H1 (cell line): ENCODE measurements at regions not wholly inside any gene's neighbourhood (a gene's known extent, or its start where the extent isn't known, plus 50 kb on each side); places are given as distances from the start of the nearest gene placed in this dataset.

Source experiments
- CTCF ChIA-PET: fragments of 300-600 bp; sonication (Branson Sonifier 250); formaldehyde crosslinking; loops from one replicate; lab custom pipeline; 2021; ENCODE audit not compliant: partially characterized antibody; lab: Charles Lee
- POLR2A ChIA-PET: fragments of 300-600 bp; sonication (Branson Sonifier 250); formaldehyde crosslinking; loops from one replicate; lab custom pipeline; 2021; ENCODE audit warnings: inconsistent platforms; ENCODE audit not compliant: partially characterized antibody; lab: Charles Lee
- DNase-seq, 2 experiments: peaks; one replicate each; pipeline versions ENCODE4 v3.0.0 to v3.0.0-alpha.2; 2010 to 2022; ENCODE audit warnings: low spot score in 2 of 2, low read depth in 1 of 2, mixed read lengths in 1 of 2
- FAIRE-seq: peaks from 2 replicates; lab custom pipeline; 2011; peaks lifted over from hg19 to GRCh38; lab: Jason Lieb, UNC
- H2AFZ ChIP-seq: 2 replicates; pipeline ENCODE4 v1.8.1; 2012; ENCODE audit warnings: low read length, inconsistent platforms
- H2AK5ac ChIP-seq: 2 replicates; pipeline ENCODE4 v1.6.1; 2013; ENCODE audit warnings: low read depth, low read length
- H2BK120ac ChIP-seq: replicated peaks from 2 replicates; pipeline ENCODE3; 2013; ENCODE audit warnings: low read depth, low read length, inconsistent platforms
- H2BK12ac ChIP-seq: 2 replicates; pipeline ENCODE4 v1.6.1; 2013; ENCODE audit warnings: low read depth, low read length
- H2BK15ac ChIP-seq: 2 replicates; pipeline ENCODE4 v1.6.1; 2013; ENCODE audit warnings: low read length
- H2BK20ac ChIP-seq: 2 replicates; pipeline ENCODE4 v1.6.1; 2013; ENCODE audit warnings: low read length
- H2BK5ac ChIP-seq: 2 replicates; pipeline ENCODE4 v1.6.1; 2013; ENCODE audit warnings: low read depth, low read length
- H3K14ac ChIP-seq: 2 replicates; pipeline ENCODE4 v1.6.1; 2013; ENCODE audit warnings: inconsistent platforms; ENCODE audit not compliant: insufficient read length
- H3K18ac ChIP-seq: 2 replicates; pipeline ENCODE4 v1.6.1; 2013; ENCODE audit warnings: low read length; ENCODE audit errors: extremely low read depth
- H3K23ac ChIP-seq: 2 replicates; pipeline ENCODE4 v1.6.1; 2013; ENCODE audit warnings: inconsistent platforms; ENCODE audit not compliant: insufficient read length
- H3K23me2 ChIP-seq: 2 replicates; pipeline ENCODE4 v1.6.1; 2013; ENCODE audit warnings: low read depth, low read length
- H3K27ac ChIP-seq: 2 replicates; pipeline ENCODE4 v1.6.1; 2011; ENCODE audit warnings: low read depth, low read length, inconsistent platforms
- H3K27me3 ChIP-seq, 4 experiments: replicated peaks in 1 of 4; 1 replicate in 1 of 4; 2 replicates in 3 of 4; pipeline versions ENCODE4 v1.6.1 to v1.8.1; 2011 to 2013; ENCODE audit warnings: low read length in 3 of 4, mild to moderate bottlenecking in 3 of 4, inconsistent platforms in 2 of 4, mixed read lengths in 2 of 4, moderate library complexity in 1 of 4; ENCODE audit not compliant: control insufficient read depth in 3 of 4, insufficient read depth in 3 of 4; ENCODE audit errors: extremely low read depth in 1 of 4
- H3K36me3 ChIP-seq, 4 experiments: 2 replicates each; pipeline versions ENCODE4 v1.6.1 to v1.8.1; 2011 to 2013; ENCODE audit warnings: mild to moderate bottlenecking in 4 of 4, low read length in 3 of 4, moderate library complexity in 2 of 4, control low read depth in 1 of 4, inconsistent platforms in 1 of 4; ENCODE audit not compliant: insufficient read depth in 4 of 4, control insufficient read depth in 2 of 4
- H3K4ac ChIP-seq: replicated peaks from 2 replicates; pipeline ENCODE3; 2013; ENCODE audit warnings: low read length, low read depth, mixed read lengths, inconsistent platforms; ENCODE audit not compliant: insufficient read length
- H3K4me1 ChIP-seq, 4 experiments: replicated peaks in 1 of 4; 1 replicate in 1 of 4; 2 replicates in 3 of 4; pipeline versions ENCODE4 v1.6.1 to v1.8.1; 2011 to 2013; ENCODE audit warnings: low read length in 3 of 4, inconsistent platforms in 2 of 4, mixed read lengths in 1 of 4; ENCODE audit not compliant: insufficient read depth in 4 of 4, control insufficient read depth in 3 of 4
- H3K4me2 ChIP-seq, 2 experiments: 2 replicates each; pipeline versions ENCODE4 v1.6.1 to v1.8.1; 2011 to 2013; ENCODE audit warnings: low read depth in 2 of 2, low read length in 2 of 2, control low read depth in 1 of 2, inconsistent platforms in 1 of 2, mild to moderate bottlenecking in 1 of 2; ENCODE audit not compliant: insufficient read depth in 1 of 2
- H3K4me3 ChIP-seq, 4 experiments: fragments of 200-600, 300-600 bp in 1 of 4; sonication (generic), shearing (Covaris generic), sonication (Bioruptor Twin) in 1 of 4; 2 replicates each; pipeline versions ENCODE4 v1.5.1 to v1.8.1; 2011 to 2016; ENCODE audit warnings: low read length in 4 of 4, low read depth in 3 of 4, control low read depth in 2 of 4, inconsistent platforms in 2 of 4, mild to moderate bottlenecking in 2 of 4, mixed read lengths in 1 of 4, moderate library complexity in 1 of 4; ENCODE audit not compliant: insufficient read depth in 2 of 4; ENCODE audit errors: extremely low read depth in 1 of 4
- H3K56ac ChIP-seq: replicated peaks from 2 replicates; pipeline ENCODE3; 2013; ENCODE audit warnings: low read depth, mild to moderate bottlenecking, mixed read lengths, low read length, inconsistent platforms; ENCODE audit not compliant: insufficient read length
- H3K79me1 ChIP-seq: 2 replicates; pipeline ENCODE4 v1.6.1; 2013; ENCODE audit warnings: low read depth, low read length, control low read depth
- H3K79me2 ChIP-seq, 2 experiments: 2 replicates each; pipeline versions ENCODE4 v1.6.1 to v1.8.1; 2012 to 2013; ENCODE audit warnings: low read length in 2 of 2, mild to moderate bottlenecking in 2 of 2, inconsistent platforms in 1 of 2; ENCODE audit not compliant: insufficient read depth in 2 of 2, control insufficient read depth in 1 of 2
- H3K9ac ChIP-seq, 4 experiments: replicated peaks in 1 of 4; 1 replicate in 1 of 4; 2 replicates in 3 of 4; pipeline versions ENCODE4 v1.6.1 to v1.8.1; 2011 to 2013; ENCODE audit warnings: low read depth in 3 of 4, low read length in 3 of 4, control low read depth in 2 of 4, mild to moderate bottlenecking in 2 of 4, moderate library complexity in 2 of 4, inconsistent platforms in 1 of 4; ENCODE audit errors: extremely low read depth in 1 of 4
- H3K9me3 ChIP-seq, 2 experiments: 2 replicates each; pipeline versions ENCODE4 v1.6.1 to v1.8.1; 2012 to 2013; ENCODE audit warnings: mild to moderate bottlenecking in 2 of 2, moderate library complexity in 2 of 2, control low read depth in 1 of 2, inconsistent platforms in 1 of 2, low read depth in 1 of 2, low read length in 1 of 2, mixed read lengths in 1 of 2; ENCODE audit not compliant: insufficient read depth in 2 of 2
- H4K20me1 ChIP-seq, 2 experiments: replicated peaks in 1 of 2; 2 replicates each; pipeline versions ENCODE3 to v1.8.1; 2011 to 2013; ENCODE audit warnings: inconsistent platforms in 2 of 2, low read length in 2 of 2, mild to moderate bottlenecking in 1 of 2; ENCODE audit not compliant: insufficient read depth in 2 of 2, control insufficient read depth in 1 of 2
- H4K5ac ChIP-seq: 2 replicates; pipeline ENCODE4 v1.6.1; 2013; ENCODE audit warnings: low read length, low read depth, mixed read lengths, inconsistent platforms; ENCODE audit not compliant: insufficient read length
- H4K8ac ChIP-seq: 2 replicates; pipeline ENCODE4 v1.8.0; 2013; ENCODE audit warnings: mild to moderate bottlenecking, moderate library complexity, low read length, inconsistent platforms; ENCODE audit not compliant: insufficient read depth; ENCODE audit errors: extremely low read depth
- H4K91ac ChIP-seq: replicated peaks from 2 replicates; pipeline ENCODE3; 2013; ENCODE audit warnings: low read length, mixed read lengths, inconsistent platforms; ENCODE audit not compliant: insufficient read length
- CHD2 ChIP-seq: IDR thresholded peaks from 2 replicates; pipeline ENCODE4 v1.6.1; 2012; ENCODE audit warnings: low read length, improper control_type of control experiment
- CREB1 ChIP-seq: IDR thresholded peaks from 2 replicates; pipeline ENCODE4 v1.6.1; 2012; ENCODE audit warnings: inconsistent platforms
- GABPA ChIP-seq: IDR thresholded peaks from 2 replicates; pipeline ENCODE4 v1.6.1; 2011; ENCODE audit warnings: mild to moderate bottlenecking, low read length, moderate library complexity, borderline replicate concordance; ENCODE audit not compliant: insufficient read depth
- HDAC2 ChIP-seq, 2 experiments: fragments of 300-600 bp in 1 of 2; sonication (generic) in 1 of 2; IDR thresholded peaks; 2 replicates each; pipeline ENCODE4 v1.6.1; 2011 to 2012; ENCODE audit warnings: low read depth in 2 of 2, low read length in 2 of 2, mild to moderate bottlenecking in 2 of 2, moderate library complexity in 2 of 2, borderline replicate concordance in 1 of 2, inconsistent platforms in 1 of 2
- JUND ChIP-seq: IDR thresholded peaks from 2 replicates; pipeline ENCODE4 v1.6.1; 2011; ENCODE audit warnings: mild to moderate bottlenecking, improper control_type of control experiment, low read length
- KDM5A ChIP-seq: fragments of 200-600 bp; IDR thresholded peaks from 2 replicates; pipeline ENCODE4 v1.7.1; 2012; ENCODE audit warnings: mild to moderate bottlenecking, low read length, inconsistent platforms, mixed read lengths
- MAFK ChIP-seq: IDR thresholded peaks from 2 replicates; pipeline ENCODE4 v1.6.1; 2012; ENCODE audit warnings: low read depth, mild to moderate bottlenecking, improper control_type of control experiment, low read length
- NANOG ChIP-seq: IDR thresholded peaks from 2 replicates; pipeline ENCODE4 v1.6.1; 2011; ENCODE audit warnings: low read length, low read depth, mild to moderate bottlenecking, inconsistent platforms; ENCODE audit not compliant: insufficient read depth, poor library complexity, severe bottlenecking
- SAP30 ChIP-seq: fragments of 300-600 bp; sonication (generic); IDR thresholded peaks from 2 replicates; pipeline ENCODE4 v1.7.1; 2012; ENCODE audit warnings: low read length, moderate library complexity, mild to moderate bottlenecking, inconsistent platforms; ENCODE audit not compliant: insufficient read depth, insufficient replicate concordance
- TBP ChIP-seq: IDR thresholded peaks from 2 replicates; pipeline ENCODE4 v1.6.1; 2011; ENCODE audit warnings: low read depth, low read length, improper control_type of control experiment
- WGBS, 2 experiments: shearing (Covaris generic) in 1 of 2; methylation state at CpG; one replicate each; pipeline versions ENCODE4 v1.1.6 to v1.1.7; 2013 to 2015; ENCODE audit warnings: low lambda C conversion rate in 2 of 2, mixed read lengths in 2 of 2, inconsistent platforms in 1 of 2, low coverage in 1 of 2, missing lambda C conversion rate in 1 of 2; ENCODE audit not compliant: insufficient replicate concordance in 2 of 2, insufficient coverage in 1 of 2, insufficient read length in 1 of 2; ENCODE audit errors: extremely low coverage in 1 of 2, missing lambda C conversion rate in 1 of 2; 5-methylcytosine and 5-hydroxymethylcytosine counted together
- TF ChIP-seq, protein P1 (sequence below): IDR thresholded peaks from 2 replicates; pipeline ENCODE4 v1.6.1; 2011; ENCODE audit warnings: low read depth, mild to moderate bottlenecking, low read length; ENCODE audit not compliant: insufficient read depth

DNA sequence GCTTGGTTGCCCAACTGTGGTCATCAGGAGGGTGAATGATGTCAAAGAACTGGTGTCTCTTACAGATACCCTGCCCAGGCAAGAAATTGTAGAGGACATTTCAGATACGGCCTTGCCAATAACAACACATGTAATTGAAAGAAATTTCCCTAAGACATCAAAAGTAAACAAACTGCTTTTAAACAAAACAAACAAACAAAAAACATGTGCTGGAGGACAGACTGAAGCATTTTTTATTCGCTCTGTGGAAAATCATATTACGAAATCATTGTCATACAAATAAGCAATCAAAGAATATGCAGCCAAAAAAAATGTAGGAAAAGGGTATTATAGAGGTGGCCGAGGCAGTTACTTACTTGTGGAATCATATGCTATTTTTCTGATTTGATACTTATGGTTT is 52.1 kb upstream of the MYEOV start:
- H3K36me3 ChIP-seq: no peaks in the 10 kb centered on the region
- FAIRE-seq: no peak
- TF ChIP-seq GABPA (no peak), NANOG (no peak), MAFK (no peak), CHD2 (no peak), SAP30 (no peak), HDAC2 (IDR thresholded peaks at IDR 0.05; ENCODE audit: borderline replicate concordance in 1 of 2, low read depth in 2 of 2, low read length in 2 of 2) (no peak), JUND (no peak), CREB1 (no peak), TBP (no peak), KDM5A (no peak)
- TF ChIP-seq, protein P1, sequence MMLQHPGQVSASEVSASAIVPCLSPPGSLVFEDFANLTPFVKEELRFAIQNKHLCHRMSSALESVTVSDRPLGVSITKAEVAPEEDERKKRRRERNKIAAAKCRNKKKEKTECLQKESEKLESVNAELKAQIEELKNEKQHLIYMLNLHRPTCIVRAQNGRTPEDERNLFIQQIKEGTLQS: no peak

More for the DNA sequence above, 52.1 kb upstream of the MYEOV start:
- Histone ChIP-seq H3K18ac (no peak overlapping the region), H3K23me2 (peaks cover 4% of the 10 kb centered on the region; the same call in 1 of the 2 replicates), H3K27me3 (no peaks in the 10 kb centered on the region), H3K56ac (no peak overlapping the region), H2AK5ac (no peak overlapping the region), H3K79me1 (no peaks in the 10 kb centered on the region), H4K91ac (no peak overlapping the region), H4K20me1 (no peaks in the 10 kb centered on the region), H3K79me2 (no peaks in the 10 kb centered on the region), H4K8ac (no peak overlapping the region), H3K27ac (no peak overlapping the region), H3K14ac (no peak overlapping the region), H2BK20ac (no peak overlapping the region), H2BK15ac (no peak overlapping the region), H3K9me3 (no peaks in the 10 kb centered on the region), H3K4me3 (no peak overlapping the region), H2BK120ac (no peak overlapping the region), H3K4me1 (no peaks in the 10 kb centered on the region), H2AFZ (no peak overlapping the region), H4K5ac (no peak overlapping the region), H2BK5ac (no peak overlapping the region), H3K23ac (no peak overlapping the region), H2BK12ac (no peak overlapping the region), H3K4me2 (no peak overlapping the region), H3K9ac (no peak overlapping the region), H3K4ac (no peak overlapping the region)
- ChIA-PET CTCF (interaction anchor here (0.7 to 5.0 kb wide), 13 partner anchors 9 to 402 kb away, joined by 3 to 39 read pairs (median 7); no protein-coding TSS in a partner anchor), POLR2A (no interaction called here)
- no peak for DNase-seq
- 89% methylated on average over 4 of the region's 4 CpGs; no CpG with 5 or more reads in 1 of the 2 experiments for WGBS, 2 experiments
